Ramos (cell line): ENCODE measurements at regions not wholly inside any gene's neighbourhood (a gene's known extent, or its start where the extent isn't known, plus 50 kb on each side); places are given as distances from the start of the nearest gene placed in this dataset.

Experiments
- in situ Hi-C: fragments of 300-500 bp; cut with MboI; formaldehyde crosslinking; loops from one replicate; pipeline ENCODE4 v1.14.3; 2022; ENCODE audit warnings: low sequenced_read_pairs; ENCODE audit not compliant: unreplicated experiment

GRCh38 chr4:108377021-108377420, 208.3 kb upstream of the LEF1 start:
- in situ Hi-C loops: no loop called here

GRCh38 chr4:108375434-108375833, 206.7 kb upstream of the LEF1 start:
- in situ Hi-C loops: no loop called here

GRCh38 chr4:108372681-108373080, 203.9 kb upstream of the LEF1 start:
- in situ Hi-C loops: no loop called here

- in situ Hi-C loops: no loop called here
Observed at GRCh38 chr4:108371282-108371681, 202.6 kb upstream of the LEF1 start.

- in situ Hi-C loops: no loop called here
Observed at GRCh38 chr4:108370291-108371141, 201.8 kb upstream of the LEF1 start.

- in situ Hi-C loops: no loop called here
Observed at GRCh38 chr4:108369035-108369655, 200.4 kb upstream of the LEF1 start.

GRCh38 chr4:108367751-108368150, 199.0 kb upstream of the LEF1 start:
- in situ Hi-C loops: no loop called here

- in situ Hi-C loops: no loop called here
Observed at GRCh38 chr4:108366716-108367115, 198.0 kb upstream of the LEF1 start.

- in situ Hi-C loops: no loop called here
Observed at GRCh38 chr4:108365551-108365950, 196.8 kb upstream of the LEF1 start.

- in situ Hi-C loops: no loop called here
Observed at GRCh38 chr4:108361886-108362285, 193.2 kb upstream of the LEF1 start.

- in situ Hi-C loops: no loop called here
Observed at GRCh38 chr4:108361446-108361820, 192.7 kb upstream of the LEF1 start.

GRCh38 chr4:108360754-108361445, 192.2 kb upstream of the LEF1 start:
- in situ Hi-C loops: no loop called here

GRCh38 chr4:108359986-108360681, 191.4 kb upstream of the LEF1 start:
- in situ Hi-C loops: no loop called here

GRCh38 chr4:108359130-108359985, 190.6 kb upstream of the LEF1 start:
- in situ Hi-C loops: no loop called here

GRCh38 chr4:108355902-108356535, 187.3 kb upstream of the LEF1 start:
- in situ Hi-C loops: no loop called here

- in situ Hi-C loops: no loop called here
Observed at GRCh38 chr4:108355186-108355901, 186.6 kb upstream of the LEF1 start.

GRCh38 chr4:108352664-108353308, 184.1 kb upstream of the LEF1 start:
- in situ Hi-C loops: no loop called here

GRCh38 chr4:108351791-108352190, 183.1 kb upstream of the LEF1 start:
- in situ Hi-C loops: no loop called here
